ENCODE measurements at regions not wholly inside any gene's neighbourhood (a gene's known extent, or its start where the extent isn't known, plus 50 kb on each side); places are given as distances from the start of the nearest gene placed in this dataset.
A peak's percentile ranks its signal among the peaks of the same experiment; 100 is the strongest.

GRCh38 chr3:30495172-30496065, 111.0 kb upstream of the TGFBR2 start:
- no peak for DNase-seq (ENCODE audit: low read depth, low spot score)
- H3K27me3 ChIP-seq (ENCODE audit: control insufficient read depth, insufficient read depth, low read length) = no peaks in the 10 kb centered on the region
- POLR2A ChIA-PET = interaction anchor here (0.7 kb wide), 2 partner anchors 33 to 49 kb away, joined by 3 to 9 read pairs; no protein-coding TSS in a partner anchor
- CTCF ChIA-PET = interaction anchor here (0.6 to 0.7 kb wide), 2 partner anchors 198 to 516 kb away, joined by 3 read pairs; no protein-coding TSS in a partner anchor
- H3K27ac ChIP-seq (ENCODE audit: low read depth, low read length) = peak overlapping the region; percentile 71
- H3K4me3 ChIP-seq (ENCODE audit: low read depth, low read length) = no peak overlapping the region
- no peaks in the 10 kb centered on the region for H3K9me3 ChIP-seq (ENCODE audit: control insufficient read depth, insufficient read depth, low read length)
- TF ChIP-seq, protein P1, sequence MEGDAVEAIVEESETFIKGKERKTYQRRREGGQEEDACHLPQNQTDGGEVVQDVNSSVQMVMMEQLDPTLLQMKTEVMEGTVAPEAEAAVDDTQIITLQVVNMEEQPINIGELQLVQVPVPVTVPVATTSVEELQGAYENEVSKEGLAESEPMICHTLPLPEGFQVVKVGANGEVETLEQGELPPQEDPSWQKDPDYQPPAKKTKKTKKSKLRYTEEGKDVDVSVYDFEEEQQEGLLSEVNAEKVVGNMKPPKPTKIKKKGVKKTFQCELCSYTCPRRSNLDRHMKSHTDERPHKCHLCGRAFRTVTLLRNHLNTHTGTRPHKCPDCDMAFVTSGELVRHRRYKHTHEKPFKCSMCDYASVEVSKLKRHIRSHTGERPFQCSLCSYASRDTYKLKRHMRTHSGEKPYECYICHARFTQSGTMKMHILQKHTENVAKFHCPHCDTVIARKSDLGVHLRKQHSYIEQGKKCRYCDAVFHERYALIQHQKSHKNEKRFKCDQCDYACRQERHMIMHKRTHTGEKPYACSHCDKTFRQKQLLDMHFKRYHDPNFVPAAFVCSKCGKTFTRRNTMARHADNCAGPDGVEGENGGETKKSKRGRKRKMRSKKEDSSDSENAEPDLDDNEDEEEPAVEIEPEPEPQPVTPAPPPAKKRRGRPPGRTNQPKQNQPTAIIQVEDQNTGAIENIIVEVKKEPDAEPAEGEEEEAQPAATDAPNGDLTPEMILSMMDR (IDR thresholded peaks at IDR 0.05; ENCODE audit: low read depth, low read length) = no peak

GRCh38 chr3:30496066-30496966, 110.1 kb upstream of the TGFBR2 start:
- ChIA-PET CTCF (interaction anchor here (0.5 to 0.7 kb wide), 3 partner anchors 21 to 515 kb away, joined by 3 read pairs; no protein-coding TSS in a partner anchor), POLR2A (interaction anchor here (0.7 kb wide), 2 partner anchors 33 to 50 kb away, joined by 3 to 9 read pairs; no protein-coding TSS in a partner anchor)
- no peaks in the 10 kb centered on the region for H3K9me3 ChIP-seq (ENCODE audit: control insufficient read depth, insufficient read depth, low read length)
- peak; percentile 55 for DNase-seq (ENCODE audit: low read depth, low spot score)
- peak overlapping the region; percentile 78 for H3K27ac ChIP-seq (ENCODE audit: low read depth, low read length)
- no peaks in the 10 kb centered on the region for H3K27me3 ChIP-seq (ENCODE audit: control insufficient read depth, insufficient read depth, low read length)
- H3K4me3 ChIP-seq (ENCODE audit: low read depth, low read length) = no peak overlapping the region
- TF ChIP-seq, protein P1 (IDR thresholded peaks at IDR 0.05; ENCODE audit: low read depth, low read length) = no peak

GRCh38 chr3:30498587-30498967, 107.8 kb upstream of the TGFBR2 start:
- no peaks in the 10 kb centered on the region for H3K27me3 ChIP-seq (ENCODE audit: control insufficient read depth, insufficient read depth, low read length)
- no peaks in the 10 kb centered on the region for H3K9me3 ChIP-seq (ENCODE audit: control insufficient read depth, insufficient read depth, low read length)
- TF ChIP-seq, protein P1 (IDR thresholded peaks at IDR 0.05; ENCODE audit: low read depth, low read length) = no peak
- no peak for DNase-seq (ENCODE audit: low read depth, low spot score)
- ChIA-PET POLR2A (no interaction called here), CTCF (no interaction called here)
- no peak overlapping the region for H3K27ac ChIP-seq (ENCODE audit: low read depth, low read length)
- no peak overlapping the region for H3K4me3 ChIP-seq (ENCODE audit: low read depth, low read length)

DNA sequence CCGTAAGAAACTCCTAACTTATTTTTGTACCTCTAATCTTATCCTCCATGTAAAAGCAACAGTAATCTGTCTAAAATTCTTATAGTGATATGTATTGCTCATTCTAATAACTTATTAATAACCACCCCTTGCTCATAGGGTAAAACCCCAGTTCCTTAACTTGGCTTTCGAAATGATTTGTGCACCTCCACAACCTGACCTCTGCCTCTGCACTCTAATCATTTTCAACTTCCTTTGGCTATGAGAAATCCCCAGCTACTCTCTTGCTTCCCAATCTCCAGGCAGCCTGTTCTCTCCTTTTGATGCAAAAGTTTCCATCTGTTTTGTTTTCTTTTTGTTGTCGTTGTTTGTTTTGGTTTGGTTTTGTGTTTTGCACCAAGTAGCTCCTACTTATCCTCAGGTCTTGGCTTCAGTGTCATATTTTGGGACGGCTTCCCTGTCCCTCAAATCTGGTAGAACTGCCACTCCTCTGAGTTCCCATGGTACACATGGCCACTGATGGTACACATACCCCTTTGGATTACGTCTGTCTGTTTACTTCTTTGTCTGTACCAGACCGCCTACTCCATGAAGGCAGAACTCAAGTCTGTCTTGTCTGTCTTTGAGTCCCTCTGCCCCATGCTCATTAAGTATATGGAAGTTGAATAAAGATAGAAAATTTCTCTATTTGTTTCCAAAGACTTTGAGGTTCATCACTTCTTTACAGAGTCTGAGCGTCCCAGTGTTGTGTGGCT, 105.6 kb upstream of the TGFBR2 start:
- TF ChIP-seq, protein P1 (IDR thresholded peaks at IDR 0.05; ENCODE audit: low read depth, low read length) = no peak
- no peak overlapping the region for H3K27ac ChIP-seq (ENCODE audit: low read depth, low read length)
- no peaks in the 10 kb centered on the region for H3K27me3 ChIP-seq (ENCODE audit: control insufficient read depth, insufficient read depth, low read length)
- H3K9me3 ChIP-seq (ENCODE audit: control insufficient read depth, insufficient read depth, low read length) = no peaks in the 10 kb centered on the region
- ChIA-PET POLR2A (no interaction called here), CTCF (no interaction called here)
- H3K4me3 ChIP-seq (ENCODE audit: low read depth, low read length) = no peak overlapping the region
- no peak for DNase-seq (ENCODE audit: low read depth, low spot score)

Measured in AG04450 (cell line).